HG02571 (cell line): ENCODE measurements at regions not wholly inside any gene's neighbourhood (a gene's known extent, or its start where the extent isn't known, plus 50 kb on each side); places are given as distances from the start of the nearest gene placed in this dataset.
"Not testable (repeated sequence)": the region's sequence is repeated elsewhere in the genome, so short reads cannot be mapped to it uniquely, and the experiment has no call there.

Source experiments
- ATAC-seq: cut with Tn5 transposase; IDR thresholded peaks from one replicate; pipeline ENCODE4 v1.9.1; 2021; ENCODE audit warnings: mild to moderate bottlenecking, moderate library complexity; ENCODE audit not compliant: unreplicated experiment

- no peak for ATAC-seq
Observed at GRCh38 chr7:136266457-136266856, 289.3 kb upstream of the MTPN start.

DNA sequence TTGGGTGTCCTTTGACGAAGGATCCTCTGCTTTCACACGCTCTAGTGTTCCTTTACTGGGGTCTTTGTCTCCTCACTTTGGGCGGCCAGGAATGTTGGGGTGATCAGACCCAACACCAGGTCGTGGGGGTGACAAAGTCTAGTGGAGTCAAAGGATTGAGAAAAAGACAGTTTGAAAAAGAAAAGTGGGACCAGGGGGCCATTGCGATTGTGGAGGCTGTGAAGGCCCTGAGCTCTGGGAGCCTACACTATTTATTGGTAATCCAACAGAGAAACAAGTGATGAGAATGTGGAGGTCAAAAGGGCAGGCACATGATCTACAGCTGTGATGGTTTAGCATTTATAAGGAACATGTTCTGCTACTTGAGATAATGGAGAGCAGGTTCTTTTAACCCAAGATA lies 287.1 kb upstream of the MTPN start:
- not testable (repeated sequence) for ATAC-seq

DNA sequence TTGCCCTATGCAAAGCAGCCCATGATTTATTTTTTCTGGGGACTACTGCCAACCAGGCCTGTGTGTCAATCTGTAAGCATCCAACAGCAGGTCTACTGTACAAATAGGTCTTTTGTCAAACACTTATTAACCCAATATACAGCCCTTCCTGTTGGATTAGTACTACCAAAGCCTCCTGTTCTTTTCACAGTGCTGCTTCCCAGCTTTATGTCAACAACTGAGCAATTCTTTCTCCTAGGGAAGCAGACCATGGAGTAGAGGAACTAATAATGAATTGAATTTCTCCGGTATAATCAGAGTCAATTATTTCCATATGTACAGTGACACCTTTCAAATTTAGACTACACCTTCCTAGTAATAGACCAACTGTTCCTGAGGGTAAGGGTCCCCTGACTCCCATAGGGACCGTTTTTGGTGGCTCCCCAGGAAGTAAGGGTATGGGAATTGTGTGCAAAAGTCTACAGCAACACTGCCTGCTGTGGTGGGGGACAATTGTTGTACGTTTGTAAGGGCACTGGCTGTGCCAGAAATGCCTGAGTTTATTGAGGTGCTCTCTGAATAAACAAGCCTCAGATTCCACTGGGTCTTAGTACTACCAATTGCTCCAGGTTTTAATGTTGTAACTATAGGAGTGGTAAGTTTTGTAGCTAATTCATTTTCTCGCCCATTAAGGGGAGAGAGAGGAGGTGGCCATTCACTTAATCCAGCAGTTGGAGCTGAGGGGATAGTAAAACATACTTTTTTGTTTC lies 286.1 kb upstream of the MTPN start:
- ATAC-seq = not testable (repeated sequence)

DNA sequence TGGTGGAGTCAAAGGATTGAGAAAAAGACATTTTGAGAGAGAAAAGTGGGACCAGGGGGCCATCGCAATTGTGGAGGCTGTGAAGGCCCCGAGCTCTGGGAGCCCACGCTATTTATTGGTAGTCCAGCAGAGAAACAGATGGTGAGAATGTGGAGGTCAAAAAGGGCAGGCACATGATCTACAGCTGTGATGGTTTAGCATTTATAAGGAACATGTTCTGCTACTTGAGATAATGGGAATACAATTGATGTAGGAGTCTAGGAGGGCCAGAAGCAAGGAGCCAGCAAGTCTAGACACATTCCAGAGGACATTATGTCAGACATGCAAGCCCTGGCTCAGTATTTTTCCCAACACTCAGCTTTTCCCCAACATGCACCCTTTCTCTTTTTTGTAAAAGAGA lies 283.4 kb upstream of the MTPN start:
- ATAC-seq = not testable (repeated sequence)

DNA sequence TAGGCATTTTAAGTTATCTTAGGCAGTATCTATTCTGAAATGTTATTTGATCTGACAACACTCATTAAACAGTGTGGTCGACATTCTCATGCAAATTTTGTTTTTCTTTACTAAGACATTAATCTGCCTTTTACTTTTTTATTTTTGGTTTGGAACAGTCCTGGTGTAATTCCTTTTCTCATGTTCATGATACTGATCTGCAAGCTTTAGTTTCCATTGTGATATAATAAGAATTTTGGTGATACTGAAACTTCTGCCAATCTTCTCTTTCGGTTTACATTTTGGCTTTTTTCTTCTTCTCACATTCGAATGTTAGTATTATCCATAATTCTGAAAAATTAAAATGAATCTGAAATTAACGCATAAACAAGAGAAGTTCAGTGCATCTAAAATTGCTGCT lies 281.9 kb upstream of the MTPN start:
- ATAC-seq = no peak

GRCh38 chr7:136256491-136256890 lies 279.3 kb upstream of the MTPN start:
- ATAC-seq = no peak

DNA sequence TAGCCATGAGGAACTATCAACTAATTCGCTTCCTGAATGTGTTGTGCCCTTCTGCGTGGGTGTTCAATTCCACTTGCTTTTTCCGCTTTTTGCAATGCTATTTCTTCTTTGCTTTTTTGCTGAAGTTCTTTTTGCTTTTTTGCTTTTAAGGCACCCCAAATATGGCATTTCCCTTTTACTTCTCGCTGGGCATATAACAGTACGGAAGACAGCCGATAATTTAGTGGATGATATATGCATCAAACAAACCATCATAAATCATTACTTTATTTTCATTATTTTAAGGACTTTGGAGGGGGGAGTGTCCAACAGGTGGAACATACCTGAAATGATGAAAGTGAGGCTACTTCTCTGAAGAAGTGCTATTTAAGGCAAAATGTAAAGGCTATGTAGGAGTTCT lies 277.0 kb upstream of the MTPN start:
- no peak for ATAC-seq

- no peak for ATAC-seq
Observed at GRCh38 chr7:136251826-136252225, 274.7 kb upstream of the MTPN start.

DNA sequence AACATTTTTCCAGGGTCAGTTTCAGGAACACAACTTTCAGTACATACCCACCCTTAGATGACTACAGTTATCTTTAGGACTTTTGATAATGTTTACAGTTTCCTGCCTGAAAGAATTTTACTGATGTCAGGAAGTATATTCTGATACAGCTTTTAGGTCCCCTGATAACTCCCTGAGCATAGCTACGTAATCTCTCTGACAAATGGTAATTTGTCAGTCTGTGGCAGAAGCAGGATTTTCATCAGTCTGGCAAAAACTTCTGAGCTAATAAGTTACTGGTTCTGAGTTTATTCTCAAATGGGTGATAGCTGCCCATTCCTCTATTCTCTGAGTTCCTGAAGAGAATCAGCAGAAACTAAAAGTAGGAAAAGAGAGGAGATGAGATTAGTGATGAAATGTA lies 270.1 kb upstream of the MTPN start:
- no peak for ATAC-seq

GRCh38 chr7:136245327-136246004 lies 268.3 kb upstream of the MTPN start:
- no peak for ATAC-seq

DNA sequence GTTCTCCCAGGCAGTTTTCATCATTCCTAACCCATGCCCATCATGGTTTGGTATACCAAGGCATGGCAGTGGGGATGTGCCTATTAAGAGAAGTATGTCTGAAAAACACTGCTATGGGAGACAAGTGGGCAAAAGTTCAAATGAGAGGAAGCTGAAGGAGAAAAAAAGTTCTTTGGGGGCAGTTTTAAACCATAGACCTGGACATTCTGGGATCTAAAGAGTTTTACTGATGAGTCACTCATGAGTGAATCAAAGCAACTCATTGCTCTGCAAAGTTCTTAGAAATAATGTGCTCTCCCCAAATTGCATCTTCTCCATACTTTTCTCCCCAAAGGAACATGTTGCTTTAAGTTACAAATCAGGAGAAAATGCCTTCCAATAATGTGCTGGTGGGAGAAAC lies 256.9 kb upstream of the MTPN start:
- no peak for ATAC-seq

- no peak for ATAC-seq
Observed at GRCh38 chr7:136230210-136230609, 253.1 kb upstream of the MTPN start.

DNA sequence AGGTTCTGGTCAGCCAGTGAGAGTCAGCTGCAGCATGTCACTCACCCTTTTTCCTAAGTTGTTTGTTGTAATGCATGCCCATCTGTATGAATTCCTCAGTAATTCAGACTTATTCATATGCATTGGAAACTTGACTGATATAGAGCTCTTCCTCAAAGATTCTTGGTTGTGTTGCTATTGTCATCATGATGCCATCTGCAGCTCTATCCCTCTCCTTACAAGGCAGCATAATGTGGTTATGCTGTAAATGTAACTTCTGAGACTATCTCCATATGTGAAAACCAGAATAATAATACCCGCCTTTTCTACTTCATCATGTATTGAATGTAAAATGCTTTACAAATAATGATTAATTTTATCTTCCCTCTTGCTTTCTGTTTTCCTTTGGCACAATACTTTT lies 252.6 kb upstream of the MTPN start:
- ATAC-seq = no peak

DNA sequence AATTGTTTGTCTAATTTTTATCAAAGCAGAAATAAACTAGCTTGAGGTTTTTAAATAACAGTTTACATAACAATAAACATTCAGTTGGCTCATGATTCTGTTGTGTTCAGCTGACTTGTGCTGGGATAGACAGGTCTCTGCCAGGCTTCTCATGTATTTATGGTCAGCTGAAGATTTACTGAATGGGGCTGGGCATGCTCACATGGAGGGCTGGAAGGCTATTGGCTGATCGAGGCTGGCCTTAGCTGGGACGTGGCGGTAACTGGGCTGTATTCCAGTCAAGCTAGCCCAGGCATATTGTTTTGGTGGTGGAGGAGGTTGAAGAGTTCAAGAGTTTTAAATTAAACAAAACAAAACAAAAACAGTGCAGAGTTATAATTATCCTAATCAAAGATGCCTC lies 251.0 kb upstream of the MTPN start:
- no peak for ATAC-seq

GRCh38 chr7:136214356-136214755 lies 237.2 kb upstream of the MTPN start:
- ATAC-seq = no peak

GRCh38 chr7:136213012-136213411 lies 235.9 kb upstream of the MTPN start:
- ATAC-seq = no peak

GRCh38 chr7:136210664-136211063 lies 233.5 kb upstream of the MTPN start:
- ATAC-seq = no peak

DNA sequence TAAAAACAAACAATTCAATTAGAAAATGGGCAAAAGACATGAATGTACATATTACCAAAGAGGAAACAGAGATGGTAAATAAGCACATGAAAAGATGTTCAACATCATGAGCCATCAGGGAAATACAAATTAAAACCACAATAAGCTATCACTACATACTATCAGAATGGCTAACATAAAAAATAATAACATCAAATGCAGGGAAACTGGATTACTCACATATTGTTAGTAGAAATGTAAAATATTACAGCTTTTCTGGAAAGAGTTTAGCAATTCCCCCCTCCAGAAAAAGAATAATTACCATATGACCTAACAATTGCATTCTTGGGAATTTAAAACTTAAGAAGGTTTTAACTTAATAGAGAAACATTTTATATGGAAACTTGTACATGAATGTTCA lies 232.9 kb upstream of the MTPN start:
- ATAC-seq = no peak

- ATAC-seq = no peak
Observed at GRCh38 chr7:136205956-136206355, 228.8 kb upstream of the MTPN start.

DNA sequence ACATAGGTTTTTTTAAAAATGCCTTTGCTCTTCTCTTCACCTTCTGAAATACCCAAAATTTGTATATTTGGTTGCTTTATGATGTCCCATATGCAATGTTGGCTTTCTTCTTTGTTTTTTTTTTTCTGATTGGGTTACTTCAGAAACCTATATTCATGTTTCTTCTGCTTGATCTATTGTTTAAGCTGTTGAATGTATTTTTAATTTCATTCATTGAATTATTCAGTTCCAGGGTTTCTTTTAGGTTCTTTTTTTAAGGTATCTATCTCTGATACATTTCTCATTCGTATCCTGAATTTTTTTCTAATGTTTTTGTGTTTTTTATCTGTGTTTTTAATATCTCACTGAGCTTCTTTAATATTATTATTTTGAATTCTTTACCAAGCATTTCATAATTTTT lies 221.0 kb upstream of the MTPN start:
- no peak for ATAC-seq

- no peak for ATAC-seq
Observed at GRCh38 chr7:136194878-136195277, 217.7 kb upstream of the MTPN start.

DNA sequence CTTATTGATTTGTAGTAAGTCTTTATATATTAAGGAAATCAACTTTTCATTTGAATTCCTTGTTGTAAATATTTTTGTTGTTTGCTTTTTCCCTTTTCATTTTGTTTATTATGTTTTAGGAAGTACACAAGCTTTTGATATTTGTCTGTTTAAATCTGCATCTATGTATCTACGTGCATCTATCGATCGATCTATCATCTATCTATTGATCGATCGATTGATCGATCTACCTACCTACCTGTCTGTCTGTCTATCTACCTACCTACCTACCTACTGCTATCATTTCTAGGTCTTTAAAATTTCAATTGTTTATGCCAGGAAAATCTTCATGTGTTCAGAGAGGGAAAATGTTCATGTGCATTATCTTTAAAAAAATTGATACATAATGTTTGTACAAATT lies 216.8 kb upstream of the MTPN start:
- ATAC-seq = no peak

- no peak for ATAC-seq
Observed at GRCh38 chr7:136189506-136189998, 212.4 kb upstream of the MTPN start.
